NCI-H1417 treated with DMSO at 0.1 percent for 48 hours (cell line): ENCODE measurements at regions not wholly inside any gene's neighbourhood (a gene's known extent, or its start where the extent isn't known, plus 50 kb on each side); places are given as distances from the start of the nearest gene placed in this dataset.

Source experiments
- DNase-seq: peaks from one replicate; lab custom pipeline; 2025; lab: John Stamatoyannopoulos, UW

GRCh38 chr6:15044948-15045347, 200.9 kb upstream of the JARID2 start:
- no peak for DNase-seq

DNA sequence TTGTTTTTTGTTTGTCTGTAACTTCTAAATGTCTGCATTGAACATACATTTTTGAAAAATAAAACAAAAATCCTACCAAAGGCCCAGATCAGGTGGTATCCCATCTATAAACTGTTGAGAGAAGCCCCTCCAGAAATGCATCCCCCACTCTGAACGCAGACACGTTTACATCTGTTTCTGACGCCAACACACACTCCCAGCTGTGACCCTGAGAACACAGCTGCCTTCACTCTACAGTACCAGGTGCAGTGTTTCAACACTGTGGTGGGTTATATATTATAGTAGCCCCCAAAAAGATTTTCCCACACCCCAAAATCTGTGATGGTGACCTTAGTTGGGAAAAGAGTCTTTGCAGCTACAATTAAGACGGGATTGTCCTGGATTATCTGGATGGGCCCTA, 199.1 kb upstream of the JARID2 start:
- DNase-seq: no peak

GRCh38 chr6:15048367-15048766, 197.5 kb upstream of the JARID2 start:
- DNase-seq: no peak

- DNase-seq: no peak
Observed at GRCh38 chr6:15058200-15059061, 187.4 kb upstream of the JARID2 start.

DNA sequence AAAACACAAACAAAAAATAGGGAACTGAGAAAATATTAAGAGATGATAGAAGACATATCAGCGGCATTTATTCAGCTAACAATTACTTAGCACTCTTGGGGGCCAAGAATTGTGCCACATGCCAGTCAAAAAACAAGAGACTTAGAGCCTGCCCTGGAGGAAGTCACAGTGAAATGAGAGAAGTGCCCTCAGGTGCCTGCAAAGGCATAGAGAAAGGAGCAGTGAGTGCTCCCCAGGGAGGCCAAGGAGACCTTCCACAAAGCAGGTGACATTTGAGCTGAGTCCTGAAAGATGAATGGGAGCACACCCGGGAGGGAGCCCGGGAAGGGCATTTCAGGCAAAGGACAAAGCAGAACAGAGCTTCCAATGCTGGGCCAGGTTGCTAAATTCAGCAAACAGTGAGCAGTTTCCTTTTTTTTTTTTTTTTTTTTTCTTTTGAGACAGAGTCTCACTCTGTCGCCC, 184.7 kb upstream of the JARID2 start:
- DNase-seq: no peak

GRCh38 chr6:15061908-15062515, 183.9 kb upstream of the JARID2 start:
- no peak for DNase-seq

DNA sequence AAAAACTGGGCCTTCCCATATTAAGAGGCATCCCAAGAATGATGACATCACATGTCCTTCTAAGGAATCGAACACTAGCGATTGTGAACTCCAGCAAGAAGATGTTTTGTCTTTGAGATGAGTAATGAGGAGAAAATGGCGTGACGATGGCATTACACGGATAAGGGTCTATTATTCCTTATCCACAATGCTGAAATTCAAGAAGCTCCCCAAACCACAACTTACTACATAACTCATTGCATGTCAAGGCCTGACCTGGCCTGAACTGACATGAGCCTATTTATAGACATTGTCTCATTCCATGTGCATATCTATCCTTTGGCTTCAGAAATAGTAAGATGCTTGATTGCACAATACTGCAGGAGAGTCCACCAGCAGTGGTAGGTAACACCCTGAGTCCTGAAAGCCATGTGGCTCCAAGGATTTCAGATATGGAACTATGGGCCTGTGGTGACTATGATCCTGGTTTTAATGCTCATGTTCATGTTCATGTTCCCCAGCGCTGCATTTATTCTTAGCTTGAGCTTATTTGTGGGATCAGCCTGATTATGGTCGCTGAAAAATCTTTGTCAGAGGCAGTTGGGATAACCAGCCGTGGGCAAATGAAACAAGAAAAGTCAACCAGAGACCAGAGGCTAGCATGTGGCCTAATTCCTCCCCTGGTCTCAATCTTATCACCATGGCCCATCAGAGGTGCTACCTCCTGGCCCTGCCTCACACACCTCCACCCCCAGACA, 183.2 kb upstream of the JARID2 start:
- no peak for DNase-seq

- no peak for DNase-seq
Observed at GRCh38 chr6:15063253-15063853, 182.5 kb upstream of the JARID2 start.

GRCh38 chr6:15065261-15065989, 180.4 kb upstream of the JARID2 start:
- no peak for DNase-seq

GRCh38 chr6:15066089-15066758, 179.6 kb upstream of the JARID2 start:
- no peak for DNase-seq

DNA sequence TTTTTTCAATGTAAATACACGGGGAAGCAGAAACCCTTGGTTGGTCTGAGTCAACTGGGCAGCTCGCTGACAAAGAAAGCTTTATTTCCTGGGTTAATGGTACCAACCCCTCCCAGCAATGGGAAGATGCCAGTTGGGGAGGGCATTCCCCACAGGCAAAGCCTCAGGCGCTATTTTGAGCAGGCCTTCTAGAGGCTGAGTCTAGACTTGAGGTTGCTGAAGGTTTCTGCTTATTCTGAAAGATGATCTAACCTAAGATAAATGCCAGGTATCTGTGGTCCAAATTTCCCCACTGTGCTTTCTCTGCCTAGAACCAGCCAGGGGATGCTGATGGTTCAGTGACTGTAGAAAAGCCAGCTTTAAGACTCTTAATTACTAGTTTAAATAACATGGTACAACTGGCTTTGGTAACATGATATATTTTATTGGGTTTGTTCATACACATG, 172.5 kb upstream of the JARID2 start:
- DNase-seq: no peak

DNA sequence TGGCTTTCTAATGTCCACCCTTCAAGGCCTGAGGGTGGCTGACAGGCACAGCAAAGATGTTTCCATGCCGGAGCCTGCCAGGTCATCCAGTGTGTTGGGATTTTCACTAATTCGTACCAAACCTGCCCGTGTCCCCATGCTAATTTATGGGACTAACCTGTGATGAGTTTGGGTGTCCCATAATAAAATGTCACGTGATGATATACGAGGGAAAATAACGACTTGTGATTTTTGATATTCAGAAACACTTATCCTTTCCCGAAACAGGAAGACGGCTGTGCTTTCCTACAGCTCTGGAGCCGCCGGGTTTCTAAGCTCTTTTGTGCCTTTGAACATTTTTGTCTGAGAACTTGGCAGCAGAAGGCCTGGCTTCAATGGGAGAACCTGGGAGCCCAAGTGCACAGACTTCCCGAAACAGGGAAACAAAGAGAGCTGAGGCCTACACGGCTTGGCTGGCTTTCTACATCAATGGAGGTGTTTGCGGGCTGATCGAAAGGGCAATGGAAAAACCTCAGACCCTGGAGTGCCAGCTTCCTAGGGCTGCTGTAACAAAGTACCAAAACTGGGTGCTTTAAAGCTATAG, 171.9 kb upstream of the JARID2 start:
- DNase-seq: no peak

DNA sequence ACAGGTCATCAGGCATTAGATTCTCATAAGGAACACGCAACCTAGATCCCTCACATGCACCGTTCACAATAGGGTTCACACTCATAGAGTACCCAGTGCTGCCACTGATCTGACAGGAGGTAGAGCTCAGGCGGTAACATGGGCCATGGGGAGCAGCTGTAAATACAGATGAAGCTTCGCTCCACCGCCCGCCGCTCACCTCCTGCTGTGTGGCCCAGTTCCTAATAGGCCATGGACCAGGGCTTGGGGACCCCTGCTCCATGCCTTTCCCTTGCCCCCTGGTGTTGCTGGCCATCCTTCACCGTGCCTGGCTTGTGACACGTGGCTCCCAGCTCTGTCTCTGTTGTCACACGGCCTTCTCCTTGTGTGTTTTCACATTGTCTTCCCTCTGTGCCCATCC, 171.1 kb upstream of the JARID2 start:
- no peak for DNase-seq

GRCh38 chr6:15076565-15076964, 169.3 kb upstream of the JARID2 start:
- DNase-seq: no peak

- DNase-seq: no peak
Observed at GRCh38 chr6:15077006-15077405, 168.9 kb upstream of the JARID2 start.

GRCh38 chr6:15077961-15078360, 167.9 kb upstream of the JARID2 start:
- no peak for DNase-seq

DNA sequence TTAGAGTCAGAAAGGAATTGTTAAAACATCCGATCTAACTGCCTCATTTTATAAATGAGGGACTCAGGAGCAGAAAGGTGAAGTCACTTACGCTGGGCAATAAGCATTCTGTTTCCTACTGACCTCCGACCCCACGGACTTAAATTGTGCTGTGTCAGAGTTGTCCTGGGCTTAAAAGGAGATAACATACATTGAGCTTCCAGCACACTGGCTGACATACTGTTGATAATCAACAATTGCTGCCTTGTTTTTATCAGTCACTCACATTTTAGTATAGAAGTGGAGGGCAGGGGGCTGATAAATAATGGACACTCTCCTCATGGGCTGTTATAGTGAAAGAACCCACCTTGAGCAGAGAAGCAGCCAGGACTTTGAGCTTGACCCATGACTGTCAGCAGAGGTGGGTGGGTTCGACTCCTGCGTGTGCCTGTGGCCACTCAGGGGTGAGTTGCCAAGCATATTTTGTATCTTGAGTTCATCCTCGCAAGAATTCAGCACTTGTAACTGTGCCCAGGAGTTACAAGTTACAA, 166.5 kb upstream of the JARID2 start:
- DNase-seq: no peak

DNA sequence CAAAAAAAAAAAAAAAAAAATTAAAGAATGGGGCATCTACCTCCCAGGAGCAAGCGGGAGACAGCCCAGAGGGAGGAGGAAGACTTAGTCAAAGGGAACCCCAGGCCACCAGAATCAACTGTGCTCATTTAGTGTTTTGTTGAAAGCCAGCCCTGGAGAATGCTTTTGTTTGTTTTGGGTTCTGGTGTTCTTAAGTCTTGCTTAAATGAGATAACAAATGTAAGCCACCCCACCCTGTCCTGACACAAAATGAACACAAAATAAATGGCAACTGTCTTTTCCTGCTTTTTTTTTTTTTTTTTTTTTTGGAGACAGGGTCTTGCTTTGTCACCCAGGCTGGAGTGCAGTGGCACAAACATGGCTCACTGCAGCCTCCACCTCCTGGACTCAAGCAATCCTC, 165.0 kb upstream of the JARID2 start:
- no peak for DNase-seq

DNA sequence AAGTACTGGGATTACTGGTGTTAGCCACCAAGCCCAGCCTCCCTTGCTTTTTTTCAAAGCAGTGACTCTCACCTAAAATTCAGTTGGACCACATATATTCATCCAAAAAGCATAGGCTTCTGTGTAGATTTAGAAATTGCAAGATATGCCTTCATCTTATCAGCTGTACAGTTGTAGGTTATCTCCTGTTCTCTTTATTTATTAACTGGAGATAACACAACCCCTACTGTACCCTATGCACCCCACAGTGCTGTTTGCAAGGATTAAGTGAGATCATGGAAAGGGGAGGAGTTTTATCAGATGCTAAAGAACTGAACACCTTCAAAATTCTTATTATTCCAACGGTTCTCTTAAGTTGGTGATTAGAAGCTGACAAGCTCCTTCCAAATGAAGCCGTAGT, 164.4 kb upstream of the JARID2 start:
- DNase-seq: no peak

DNA sequence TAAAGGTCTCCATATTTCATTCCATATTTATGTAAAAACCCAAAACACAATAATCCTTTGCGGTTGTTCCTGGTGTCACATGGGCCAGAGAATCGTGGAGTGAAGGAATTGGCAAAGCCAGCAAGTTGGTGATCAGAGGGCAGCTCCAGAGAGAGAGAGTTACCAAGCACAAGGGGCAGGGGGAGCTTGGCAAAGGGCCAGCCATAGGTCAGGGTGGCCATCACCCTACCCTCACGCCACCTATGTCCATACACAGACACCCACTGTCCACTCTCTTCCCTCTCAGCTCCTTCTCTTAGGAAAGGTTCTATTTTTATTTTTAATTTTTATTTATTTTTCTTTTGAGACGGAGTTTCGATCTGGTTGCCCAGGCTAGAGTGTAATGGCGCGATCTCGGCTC, 163.2 kb upstream of the JARID2 start:
- DNase-seq: no peak
